ENCODE measurements at regions not wholly inside any gene's neighbourhood (a gene's known extent, or its start where the extent isn't known, plus 50 kb on each side); places are given as distances from the start of the nearest gene placed in this dataset.

DNA sequence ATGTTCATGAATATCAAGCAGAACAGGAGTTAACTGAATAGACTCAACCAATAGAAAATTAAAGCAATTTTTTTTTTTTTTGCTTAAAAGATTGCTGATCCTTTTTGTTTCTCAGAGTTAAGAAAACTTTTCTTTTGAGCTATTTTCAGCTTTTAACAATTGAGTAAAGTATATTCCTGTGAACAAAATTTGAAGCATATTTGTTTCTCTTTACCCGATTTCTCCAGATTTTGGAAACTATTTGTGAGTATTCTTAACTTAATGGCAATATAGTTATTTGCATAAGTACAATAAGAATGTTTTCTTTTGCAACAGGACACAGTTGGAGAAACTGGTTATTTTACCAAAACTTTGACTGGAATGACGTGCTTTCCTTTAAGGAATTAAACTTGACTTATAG lies 53.4 kb upstream of the C15orf39 start:
- no peak for DNase-seq (ENCODE audit: extremely low read depth, low read depth)
- TF ChIP-seq, protein P1, sequence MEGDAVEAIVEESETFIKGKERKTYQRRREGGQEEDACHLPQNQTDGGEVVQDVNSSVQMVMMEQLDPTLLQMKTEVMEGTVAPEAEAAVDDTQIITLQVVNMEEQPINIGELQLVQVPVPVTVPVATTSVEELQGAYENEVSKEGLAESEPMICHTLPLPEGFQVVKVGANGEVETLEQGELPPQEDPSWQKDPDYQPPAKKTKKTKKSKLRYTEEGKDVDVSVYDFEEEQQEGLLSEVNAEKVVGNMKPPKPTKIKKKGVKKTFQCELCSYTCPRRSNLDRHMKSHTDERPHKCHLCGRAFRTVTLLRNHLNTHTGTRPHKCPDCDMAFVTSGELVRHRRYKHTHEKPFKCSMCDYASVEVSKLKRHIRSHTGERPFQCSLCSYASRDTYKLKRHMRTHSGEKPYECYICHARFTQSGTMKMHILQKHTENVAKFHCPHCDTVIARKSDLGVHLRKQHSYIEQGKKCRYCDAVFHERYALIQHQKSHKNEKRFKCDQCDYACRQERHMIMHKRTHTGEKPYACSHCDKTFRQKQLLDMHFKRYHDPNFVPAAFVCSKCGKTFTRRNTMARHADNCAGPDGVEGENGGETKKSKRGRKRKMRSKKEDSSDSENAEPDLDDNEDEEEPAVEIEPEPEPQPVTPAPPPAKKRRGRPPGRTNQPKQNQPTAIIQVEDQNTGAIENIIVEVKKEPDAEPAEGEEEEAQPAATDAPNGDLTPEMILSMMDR (IDR thresholded peaks at IDR 0.05; ENCODE audit: low read depth, low read length) = no peak

DNA sequence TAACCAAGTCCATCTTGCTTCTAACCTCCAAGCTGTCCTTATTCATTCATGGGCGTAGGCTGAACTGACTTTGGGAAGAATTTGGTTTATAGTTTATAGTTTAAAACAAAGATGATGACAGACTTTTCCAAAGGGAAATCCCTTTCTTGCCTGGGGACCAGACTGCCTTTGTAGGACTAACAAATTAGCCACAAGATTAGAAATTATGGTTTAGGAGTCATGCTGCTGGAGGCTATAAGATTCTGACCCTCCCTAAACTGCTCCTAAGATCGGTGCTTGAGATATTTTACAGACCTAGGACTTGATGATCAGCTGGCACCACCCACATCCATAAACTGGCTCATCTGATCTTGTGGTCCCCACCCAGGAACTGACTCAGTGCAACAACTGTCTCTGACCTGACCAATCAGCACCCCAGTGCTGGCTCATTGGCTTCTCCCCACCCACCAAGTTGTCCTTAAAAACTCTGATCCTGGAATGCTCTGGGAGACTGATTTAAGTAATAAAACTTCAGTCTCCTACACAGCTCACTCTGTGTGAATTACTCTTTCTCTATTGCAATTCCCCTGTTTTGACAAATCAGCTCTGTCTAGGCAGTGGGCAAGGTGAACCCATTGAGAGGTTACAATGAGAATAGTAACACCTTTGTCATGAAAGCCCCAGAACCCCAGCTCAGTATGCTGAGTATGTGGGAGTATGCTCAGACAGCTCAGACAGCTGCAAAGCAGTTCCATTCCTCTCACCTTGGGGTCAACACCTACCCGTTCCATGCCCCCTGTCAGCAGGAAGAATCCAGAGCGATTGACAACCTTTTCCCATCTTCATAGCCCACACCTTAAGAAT lies 51.6 kb upstream of the C15orf39 start:
- DNase-seq (ENCODE audit: extremely low read depth, low read depth) = peak; percentile 57
- TF ChIP-seq, protein P1 (IDR thresholded peaks at IDR 0.05; ENCODE audit: low read depth, low read length) = no peak

DNA sequence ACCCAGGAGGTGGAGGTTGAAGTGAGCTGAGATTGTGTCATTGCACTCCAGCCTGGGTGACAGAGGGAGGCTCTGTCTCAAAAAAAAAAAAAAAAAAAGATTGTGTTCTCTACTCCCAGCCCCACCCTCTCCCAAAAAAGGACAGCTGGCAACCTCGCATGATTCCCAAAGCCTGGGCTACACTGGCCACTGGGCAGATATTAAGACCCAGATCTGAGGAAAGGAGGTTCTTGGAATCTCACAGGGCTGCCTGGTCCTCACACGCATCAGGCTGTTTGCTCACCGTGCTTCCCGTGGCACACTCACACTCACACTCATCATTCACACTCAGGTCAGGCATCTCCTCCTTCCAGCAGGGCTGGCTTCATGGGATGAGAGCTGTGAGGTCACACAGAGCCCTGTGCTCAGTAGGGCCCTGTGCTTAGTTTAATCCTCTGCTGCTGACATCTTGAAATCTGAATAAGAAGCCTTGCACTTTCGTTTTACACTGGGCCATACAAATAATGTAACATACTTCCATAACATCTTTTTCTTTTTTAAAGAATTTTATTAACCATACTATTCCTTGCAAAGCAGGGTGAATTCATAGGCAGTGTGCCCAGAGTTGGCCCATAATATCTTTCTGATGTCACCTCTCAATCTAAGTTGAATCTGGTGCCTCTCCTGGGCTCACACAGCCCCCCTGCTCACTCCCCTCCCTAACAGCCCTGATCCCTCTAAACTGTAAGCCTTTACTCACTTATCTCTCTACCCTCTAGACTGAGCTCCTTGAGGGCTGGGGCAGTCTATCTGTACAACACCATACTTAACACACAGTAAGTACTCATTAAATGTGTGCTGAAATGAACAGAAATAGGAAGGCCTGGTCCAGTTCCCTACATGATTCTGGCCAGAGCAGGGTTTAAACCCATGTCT lies 50.2 kb upstream of the C15orf39 start:
- TF ChIP-seq, protein P1 (IDR thresholded peaks at IDR 0.05; ENCODE audit: low read depth, low read length) = no peak
- no peak for DNase-seq (ENCODE audit: extremely low read depth, low read depth)
